ENCODE measurements at regions not wholly inside any gene's neighbourhood (a gene's known extent, or its start where the extent isn't known, plus 50 kb on each side); places are given as distances from the start of the nearest gene placed in this dataset.

- Histone ChIP-seq H3K27me3 (ENCODE audit: control insufficient read depth in 2 of 2, insufficient read depth in 2 of 2, low read length in 2 of 2) (no peaks in the 10 kb centered on the region), H2AFZ (ENCODE audit: low read depth, low read length) (no peak overlapping the region), H3K9ac (replicated peaks; ENCODE audit: extremely low read depth, insufficient read depth, low read length) (no peak overlapping the region), H3K4me1 (ENCODE audit: control insufficient read depth, extremely low read depth, insufficient read depth, low read length) (no peaks in the 10 kb centered on the region), H3K4me3 (replicated peaks in 1 of 3; ENCODE audit: insufficient read depth in 1 of 3, low read depth in 1 of 3, low read length in 3 of 3) (no peak overlapping the region), H3K4me2 (ENCODE audit: insufficient read depth, low read length) (no peak overlapping the region), H3K27ac (ENCODE audit: insufficient read depth, low read depth, low read length) (no peak overlapping the region), H3K9me1 (replicated peaks; ENCODE audit: control insufficient read depth, extremely low read depth, insufficient read depth, low read length) (no peaks in the 10 kb centered on the region), H4K20me1 (replicated peaks; ENCODE audit: control insufficient read depth, extremely low read depth, insufficient read depth, low read length) (no peaks in the 10 kb centered on the region), H3K36me3 (ENCODE audit: control insufficient read depth in 2 of 2, extremely low read depth in 1 of 2, insufficient read depth in 2 of 2, low read length in 2 of 2) (no peaks in the 10 kb centered on the region), H3K9me3 (replicated peaks; ENCODE audit: control insufficient read depth, insufficient read depth, low read length) (no peaks in the 10 kb centered on the region), H3K79me2 (ENCODE audit: control insufficient read depth, insufficient read depth, low read length) (no peaks in the 10 kb centered on the region)
- TF ChIP-seq CTCF (IDR thresholded peaks at IDR 0.05; ENCODE audit: extremely low read depth in 1 of 2, insufficient read depth in 1 of 2, low read depth in 1 of 2, low read length in 2 of 2): no peak
- TF ChIP-seq FOS (IDR thresholded peaks at IDR 0.05; ENCODE audit: borderline replicate concordance, insufficient read depth, low read length): no peak
- no peak for TF ChIP-seq JUN (IDR thresholded peaks at IDR 0.05; ENCODE audit: borderline replicate concordance, insufficient read depth, insufficient read length, low read depth)
- no peak for TF ChIP-seq POLR2AphosphoS5 (IDR thresholded peaks at IDR 0.05; ENCODE audit: insufficient read depth, low read depth, low read length)
- TF ChIP-seq POLR2A (IDR thresholded peaks at IDR 0.05; ENCODE audit: low read depth, low read length): no peak
- TF ChIP-seq EZH2 (IDR thresholded peaks at IDR 0.05; ENCODE audit: borderline replicate concordance, low read depth, low read length, severe bottlenecking): no peak
- TF ChIP-seq MYC (IDR thresholded peaks at IDR 0.05; ENCODE audit: low read depth, low read length): no peak
- no peak for TF ChIP-seq GATA2 (IDR thresholded peaks at IDR 0.05; ENCODE audit: insufficient read depth, insufficient read length, low read depth, low read length)
- no peak for TF ChIP-seq MAX (IDR thresholded peaks at IDR 0.05; ENCODE audit: insufficient read depth, insufficient read length)
- dilution Hi-C loops (cut with MboI; ENCODE audit: extremely low pct_ligation_motif_present, low sequenced_read_pairs) (no loop called here), intact Hi-C loops (cut with micrococcal nuclease) (loop anchor here (2.0 to 5.0 kb wide), 2 partner anchors 423 to 1052 kb away; no protein-coding TSS in a partner anchor)
- ChIA-PET CTCF (interaction anchor here (1.1 to 2.2 kb wide), 8 partner anchors 357 to 1050 kb away, joined by 4 to 6 read pairs (median 6); no protein-coding TSS in a partner anchor), POLR2A (no interaction called here)
- DNase-seq (ENCODE audit: low read depth, low spot score) (peak; percentile 23), FAIRE-seq (no peak)
- BruUV-seq (replicated peaks): no TSS peak
Observed at GRCh38 chr3:182259579-182259978, 533.7 kb upstream of the ATP11B start.
